ENCODE measurements at regions not wholly inside any gene's neighbourhood (a gene's known extent, or its start where the extent isn't known, plus 50 kb on each side); places are given as distances from the start of the nearest gene placed in this dataset.

DNA sequence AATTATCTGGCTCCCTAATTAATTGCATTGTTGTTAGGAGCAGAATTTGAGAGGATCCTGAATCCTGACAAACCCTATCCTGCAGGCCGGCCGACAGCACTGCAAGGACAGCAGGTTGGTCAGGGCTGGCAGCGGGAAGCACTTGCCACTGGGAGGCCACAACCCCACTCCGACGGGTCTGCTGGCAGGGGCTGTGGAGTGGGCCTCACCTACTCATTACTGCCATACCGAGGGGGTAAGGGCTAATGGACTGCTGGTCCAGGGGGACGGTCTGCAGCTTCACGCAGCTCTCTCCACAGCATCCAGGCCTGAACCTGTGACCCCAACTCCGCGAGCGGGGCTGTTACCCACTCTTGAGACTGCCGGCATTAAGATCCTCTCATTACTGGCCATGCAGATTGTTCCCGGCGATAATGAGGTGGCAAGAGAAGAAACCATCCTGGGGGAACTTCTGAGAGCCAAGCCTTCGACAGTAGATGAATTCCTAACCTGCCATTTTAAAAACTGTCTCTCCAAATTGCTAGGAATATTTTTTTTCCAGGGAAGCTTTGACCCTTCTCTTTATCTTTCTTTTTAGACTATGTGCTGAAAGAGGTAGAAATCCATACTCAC, 501.3 kb downstream of the OMA1 start:
- no peak overlapping the region for H3K4me2 ChIP-seq
- peaks cover 0 to 1% of the 10 kb centered on the region in 2 experiments; a peak in 2 of 4 replicates for H3K4me1 ChIP-seq (ENCODE audit: control insufficient read depth in 1 of 2, insufficient read depth in 2 of 2, low read depth in 1 of 2, low read length in 1 of 2)
- H3K27ac ChIP-seq (ENCODE audit: low read depth in 2 of 2, low read length in 1 of 2) = no peak overlapping the region
- ChIA-PET POLR2A (interaction anchor here (0.6 kb wide), 1 partner anchor 337 kb away, joined by 3 read pairs; no protein-coding TSS in a partner anchor), CTCF (interaction anchor here (1.0 to 1.9 kb wide), 4 partner anchors 9 to 1213 kb away, joined by 3 to 11 read pairs (median 4); no protein-coding TSS in a partner anchor)
- H3K27me3 ChIP-seq (ENCODE audit: insufficient read depth) = no peaks in the 10 kb centered on the region
- H3K9ac ChIP-seq = no peak overlapping the region
- H3K4me3 ChIP-seq (ENCODE audit: low read depth in 2 of 2, low read length in 1 of 2) = no peak overlapping the region
- no peaks in the 10 kb centered on the region for H3K9me2 ChIP-seq
- H2AFZ ChIP-seq (ENCODE audit: low read depth) = no peak overlapping the region
- WGBS (ENCODE audit: low lambda C conversion rate) = 74% methylated on average over 8 of the region's 15 CpGs
- H4K20me1 ChIP-seq (ENCODE audit: insufficient read depth) = no peaks in the 10 kb centered on the region
- TF ChIP-seq JUND (IDR thresholded peaks at IDR 0.05) (no peak), POLR2AphosphoS5 (IDR thresholded peaks at IDR 0.05; ENCODE audit: low read depth, low read length) (no peak), ELF1 (IDR thresholded peaks at IDR 0.05) (no peak), NFIC (IDR thresholded peaks at IDR 0.05; ENCODE audit: borderline replicate concordance) (no peak)
- TF ChIP-seq, protein P1, sequence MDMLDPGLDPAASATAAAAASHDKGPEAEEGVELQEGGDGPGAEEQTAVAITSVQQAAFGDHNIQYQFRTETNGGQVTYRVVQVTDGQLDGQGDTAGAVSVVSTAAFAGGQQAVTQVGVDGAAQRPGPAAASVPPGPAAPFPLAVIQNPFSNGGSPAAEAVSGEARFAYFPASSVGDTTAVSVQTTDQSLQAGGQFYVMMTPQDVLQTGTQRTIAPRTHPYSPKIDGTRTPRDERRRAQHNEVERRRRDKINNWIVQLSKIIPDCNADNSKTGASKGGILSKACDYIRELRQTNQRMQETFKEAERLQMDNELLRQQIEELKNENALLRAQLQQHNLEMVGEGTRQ (IDR thresholded peaks at IDR 0.05; ENCODE audit: borderline replicate concordance, low read depth, low read length) = no peak
- TF ChIP-seq, protein P2, sequence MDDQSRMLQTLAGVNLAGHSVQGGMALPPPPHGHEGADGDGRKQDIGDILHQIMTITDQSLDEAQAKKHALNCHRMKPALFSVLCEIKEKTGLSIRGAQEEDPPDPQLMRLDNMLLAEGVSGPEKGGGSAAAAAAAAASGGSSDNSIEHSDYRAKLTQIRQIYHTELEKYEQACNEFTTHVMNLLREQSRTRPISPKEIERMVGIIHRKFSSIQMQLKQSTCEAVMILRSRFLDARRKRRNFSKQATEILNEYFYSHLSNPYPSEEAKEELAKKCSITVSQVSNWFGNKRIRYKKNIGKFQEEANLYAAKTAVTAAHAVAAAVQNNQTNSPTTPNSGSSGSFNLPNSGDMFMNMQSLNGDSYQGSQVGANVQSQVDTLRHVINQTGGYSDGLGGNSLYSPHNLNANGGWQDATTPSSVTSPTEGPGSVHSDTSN (IDR thresholded peaks at IDR 0.05) = no peak
- TF ChIP-seq, protein P3, sequence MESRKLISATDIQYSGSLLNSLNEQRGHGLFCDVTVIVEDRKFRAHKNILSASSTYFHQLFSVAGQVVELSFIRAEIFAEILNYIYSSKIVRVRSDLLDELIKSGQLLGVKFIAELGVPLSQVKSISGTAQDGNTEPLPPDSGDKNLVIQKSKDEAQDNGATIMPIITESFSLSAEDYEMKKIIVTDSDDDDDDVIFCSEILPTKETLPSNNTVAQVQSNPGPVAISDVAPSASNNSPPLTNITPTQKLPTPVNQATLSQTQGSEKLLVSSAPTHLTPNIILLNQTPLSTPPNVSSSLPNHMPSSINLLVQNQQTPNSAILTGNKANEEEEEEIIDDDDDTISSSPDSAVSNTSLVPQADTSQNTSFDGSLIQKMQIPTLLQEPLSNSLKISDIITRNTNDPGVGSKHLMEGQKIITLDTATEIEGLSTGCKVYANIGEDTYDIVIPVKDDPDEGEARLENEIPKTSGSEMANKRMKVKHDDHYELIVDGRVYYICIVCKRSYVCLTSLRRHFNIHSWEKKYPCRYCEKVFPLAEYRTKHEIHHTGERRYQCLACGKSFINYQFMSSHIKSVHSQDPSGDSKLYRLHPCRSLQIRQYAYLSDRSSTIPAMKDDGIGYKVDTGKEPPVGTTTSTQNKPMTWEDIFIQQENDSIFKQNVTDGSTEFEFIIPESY (IDR thresholded peaks at IDR 0.05; ENCODE audit: borderline replicate concordance, low read depth) = no peak
- H3K9me3 ChIP-seq = no peaks in the 10 kb centered on the region
- H3F3A ChIP-seq (replicated peaks; ENCODE audit: insufficient read depth) = no peaks in the 10 kb centered on the region
- DNase-seq = no peak
- H3K36me3 ChIP-seq (replicated peaks in 1 of 2; ENCODE audit: control insufficient read depth in 1 of 2, insufficient read depth in 2 of 2, low read length in 1 of 2) = no peaks in the 10 kb centered on the region
- no peaks in the 10 kb centered on the region for H3K79me2 ChIP-seq (ENCODE audit: insufficient read depth)

DNA sequence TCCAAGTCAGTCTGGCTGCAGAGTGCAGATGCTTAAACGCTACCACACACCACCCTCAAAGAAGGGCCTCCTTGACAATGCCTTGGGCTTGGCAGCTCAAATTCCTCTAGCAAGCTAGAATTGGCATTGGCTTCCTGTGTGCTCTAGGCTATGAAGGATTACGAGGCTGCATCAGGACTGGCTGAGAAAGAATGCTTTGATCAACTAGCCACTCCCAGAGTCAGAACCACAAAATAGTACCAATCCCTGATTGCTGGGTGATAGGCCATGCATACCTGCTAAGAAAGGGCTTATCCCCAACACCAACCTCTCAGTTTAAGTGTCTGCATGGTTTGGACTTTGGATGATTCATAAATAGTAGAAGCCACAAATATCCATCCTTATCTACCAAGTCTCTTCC, 504.9 kb downstream of the OMA1 start:
- TF ChIP-seq EZH2phosphoT487 (IDR thresholded peaks at IDR 0.05; ENCODE audit: borderline replicate concordance, low read depth) (no peak), MXI1 (IDR thresholded peaks at IDR 0.05; ENCODE audit: low read depth, low read length) (no peak), POLR2AphosphoS5 (IDR thresholded peaks at IDR 0.05; ENCODE audit: low read depth, low read length) (no peak), RCOR1 (IDR thresholded peaks at IDR 0.05; ENCODE audit: low read length) (no peak), FOXJ3 (CRISPR knock-in tag; IDR thresholded peaks at IDR 0.05) (no peak), TCF12 (IDR thresholded peaks at IDR 0.05) (no peak), FOXM1 (IDR thresholded peaks at IDR 0.05; ENCODE audit: low read depth) (no peak), GABPA (IDR thresholded peaks at IDR 0.05; ENCODE audit: low read depth) (no peak), SIN3A (IDR thresholded peaks at IDR 0.05; ENCODE audit: borderline replicate concordance, low read depth, low read length) (no peak), NRF1 (IDR thresholded peaks at IDR 0.05; ENCODE audit: low read depth, low read length) (no peak), EP300 (IDR thresholded peaks at IDR 0.05; ENCODE audit: borderline replicate concordance in 1 of 2, low read depth in 1 of 2, low read length in 1 of 2) (no peak), RAD21 (IDR thresholded peaks at IDR 0.05; ENCODE audit: low read length) (no peak), JUND (IDR thresholded peaks at IDR 0.05) (no peak), MEF2A (IDR thresholded peaks at IDR 0.05; ENCODE audit: borderline replicate concordance, low read depth) (no peak)
- TF ChIP-seq, protein P4, sequence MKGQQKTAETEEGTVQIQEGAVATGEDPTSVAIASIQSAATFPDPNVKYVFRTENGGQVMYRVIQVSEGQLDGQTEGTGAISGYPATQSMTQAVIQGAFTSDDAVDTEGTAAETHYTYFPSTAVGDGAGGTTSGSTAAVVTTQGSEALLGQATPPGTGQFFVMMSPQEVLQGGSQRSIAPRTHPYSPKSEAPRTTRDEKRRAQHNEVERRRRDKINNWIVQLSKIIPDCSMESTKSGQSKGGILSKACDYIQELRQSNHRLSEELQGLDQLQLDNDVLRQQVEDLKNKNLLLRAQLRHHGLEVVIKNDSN (IDR thresholded peaks at IDR 0.05; ENCODE audit: borderline replicate concordance, low read depth) = no peak
- TF ChIP-seq, protein P2 (IDR thresholded peaks at IDR 0.05) = no peak
- no peak overlapping the region for H3K27ac ChIP-seq (ENCODE audit: low read depth in 2 of 2, low read length in 1 of 2)
- H3K9ac ChIP-seq = no peak overlapping the region
- no peaks in the 10 kb centered on the region for H3K9me3 ChIP-seq
- peaks cover 0 to 2% of the 10 kb centered on the region in 2 experiments; a peak in 3 of 4 replicates for H3K4me1 ChIP-seq (ENCODE audit: control insufficient read depth in 1 of 2, insufficient read depth in 2 of 2, low read depth in 1 of 2, low read length in 1 of 2)
- no peaks in the 10 kb centered on the region for H3K36me3 ChIP-seq (replicated peaks in 1 of 2; ENCODE audit: control insufficient read depth in 1 of 2, insufficient read depth in 2 of 2, low read length in 1 of 2)
- no peaks in the 10 kb centered on the region for H3K9me2 ChIP-seq
- no peaks in the 10 kb centered on the region for H3K79me2 ChIP-seq (ENCODE audit: insufficient read depth)
- 35% methylated on average over 2 of the region's 2 CpGs for WGBS (ENCODE audit: low lambda C conversion rate)
- POLR2A ChIA-PET = no interaction called here
- CTCF ChIA-PET = interaction anchor here (1.5 to 1.9 kb wide), 2 partner anchors 10 to 1210 kb away, joined by 4 to 6 read pairs; no protein-coding TSS in a partner anchor
- H2AFZ ChIP-seq (ENCODE audit: low read depth) = no peak overlapping the region
- no peak overlapping the region for H3K4me2 ChIP-seq
- no peaks in the 10 kb centered on the region for H4K20me1 ChIP-seq (ENCODE audit: insufficient read depth)
- no peaks in the 10 kb centered on the region for H3F3A ChIP-seq (replicated peaks; ENCODE audit: insufficient read depth)
- DNase-seq = no peak
- H3K27me3 ChIP-seq (ENCODE audit: insufficient read depth) = no peaks in the 10 kb centered on the region
- H3K4me3 ChIP-seq (ENCODE audit: low read depth in 2 of 2, low read length in 1 of 2) = no peak overlapping the region

All from SK-N-SH (cell line).